ENCODE measurements at regions not wholly inside any gene's neighbourhood (a gene's known extent, or its start where the extent isn't known, plus 50 kb on each side); places are given as distances from the start of the nearest gene placed in this dataset.

GRCh38 chr18:70494524-70494923, 205.7 kb downstream of the SOCS6 start:
- Mint-ChIP-seq H3K36me3 (peaks cover 13% of the 10 kb centered on the region), H3K27ac (no peak overlapping the region), H3K27me3 (ENCODE audit: low read depth) (no peaks in the 10 kb centered on the region; the same call in 1 of the 2 replicates), H3K4me1 (peaks cover 3% of the 10 kb centered on the region; the same call in 1 of the 2 replicates), H3K9me3 (peaks cover 28% of the 10 kb centered on the region), H3K4me3 (no peak overlapping the region)
- 0 out of 2 replicates have a peak, but pooled peaks have one; percentile 13 for ATAC-seq
- POLR2A ChIA-PET: no interaction called here
- TF ChIP-seq ATF6 (CRISPR knock-in tag; IDR thresholded peaks at IDR 0.05): no peak
- CTCF ChIA-PET: no interaction called here
- no peak for DNase-seq (ENCODE audit: low spot score)

GRCh38 chr18:70493461-70493860, 204.6 kb downstream of the SOCS6 start:
- POLR2A ChIA-PET: no interaction called here
- ATAC-seq: no peak

GRCh38 chr18:70491734-70492348, 203.0 kb downstream of the SOCS6 start:
- CTCF ChIA-PET: interaction anchor here (1.3 kb wide), 1 partner anchor 22 kb away, joined by 3 read pairs; no protein-coding TSS in a partner anchor
- DNase-seq (ENCODE audit: low spot score): peak; percentile 71
- POLR2A ChIA-PET: no interaction called here
- peaks cover 20% of the 10 kb centered on the region for H3K9me3 Mint-ChIP-seq
- H3K36me3 Mint-ChIP-seq: peaks cover 5% of the 10 kb centered on the region; the same call in 1 of the 2 replicates
- H3K27me3 Mint-ChIP-seq (ENCODE audit: low read depth): no peaks in the 10 kb centered on the region; the same call in 1 of the 2 replicates
- no peak overlapping the region for H3K4me3 Mint-ChIP-seq
- H3K27ac Mint-ChIP-seq: no peak overlapping the region
- ATAC-seq: peak; percentile 87
- no peak for TF ChIP-seq HMGA2 (CRISPR knock-in tag; IDR thresholded peaks at IDR 0.05)
- TF ChIP-seq CTCF (IDR thresholded peaks at IDR 0.05): peak; percentile 73
- H3K4me1 Mint-ChIP-seq: peaks cover 3% of the 10 kb centered on the region; the same call in 1 of the 2 replicates

More at GRCh38 chr18:70493461-70493860, 204.6 kb downstream of the SOCS6 start:
- TF ChIP-seq EMX1 (CRISPR knock-in tag; IDR thresholded peaks at IDR 0.05): no peak
- TF ChIP-seq PRDM15 (CRISPR knock-in tag; IDR thresholded peaks at IDR 0.05): no peak
- TF ChIP-seq IRF1 (CRISPR knock-in tag; IDR thresholded peaks at IDR 0.05): no peak
- TF ChIP-seq ZBTB43 (CRISPR knock-in tag; IDR thresholded peaks at IDR 0.05): no peak
- no peak for TF ChIP-seq CREB1 (CRISPR knock-in tag; IDR thresholded peaks at IDR 0.05)
- TF ChIP-seq ZBTB21 (CRISPR knock-in tag; IDR thresholded peaks at IDR 0.05; ENCODE audit: borderline replicate concordance): no peak
- no peak for TF ChIP-seq MXD4 (CRISPR knock-in tag; IDR thresholded peaks at IDR 0.05; ENCODE audit: borderline replicate concordance)
- Mint-ChIP-seq H3K4me3 (no peak overlapping the region), H3K27me3 (ENCODE audit: low read depth) (no peaks in the 10 kb centered on the region; the same call in 1 of the 2 replicates), H3K36me3 (peaks cover 12% of the 10 kb centered on the region), H3K4me1 (peaks cover 3% of the 10 kb centered on the region; the same call in 1 of the 2 replicates), H3K27ac (no peak overlapping the region), H3K9me3 (peaks cover 22% of the 10 kb centered on the region)
- no peak for DNase-seq (ENCODE audit: low spot score)
- CTCF ChIA-PET: no interaction called here
